ENCODE measurements at regions not wholly inside any gene's neighbourhood (a gene's known extent, or its start where the extent isn't known, plus 50 kb on each side); places are given as distances from the start of the nearest gene placed in this dataset.
"Not testable (repeated sequence)": the region's sequence is repeated elsewhere in the genome, so short reads cannot be mapped to it uniquely, and the experiment has no call there.

- not testable (repeated sequence) for TF ChIP-seq POLR2A, CTCF (IDR thresholded peaks at IDR 0.05)
Measured at GRCh38 chr4:11060637-11061036, 368.1 kb downstream of the HS3ST1 start.

Measured in body of pancreas (tissue), 4 donors.